Uterus (tissue), 3 donors: ENCODE measurements at regions not wholly inside any gene's neighbourhood (a gene's known extent, or its start where the extent isn't known, plus 50 kb on each side); places are given as distances from the start of the nearest gene placed in this dataset.

Source experiments
- DNase-seq, 2 donors: peaks; one replicate each; pipeline ENCODE4 v3.0.0-alpha.2; 2019 to 2020
- H3K27ac ChIP-seq, 2 donors: fragments of 200-600 bp; sonication (generic); 1 replicate in 1 of 2; 2 replicates in 1 of 2; pipeline ENCODE4 v1.5.1; 2016 to 2018
- H3K27me3 ChIP-seq, 2 donors: fragments of 200-600 bp; sonication (generic); one replicate each; pipeline ENCODE4 v1.5.1; 2018 to 2019; ENCODE audit warnings: control low read depth in 1 of 2
- H3K36me3 ChIP-seq, 2 donors: fragments of 200-600 bp; sonication (generic); one replicate each; pipeline ENCODE4 v1.5.1; 2019; ENCODE audit warnings: control low read depth in 1 of 2
- H3K4me1 ChIP-seq, 2 donors: fragments of 200-600 bp; sonication (generic); one replicate each; pipeline ENCODE4 v1.5.1; 2018 to 2019; ENCODE audit warnings: control low read depth in 1 of 2
- H3K4me3 ChIP-seq, 2 donors: fragments of 200-600 bp; sonication (generic); 1 replicate in 1 of 2; 2 replicates in 1 of 2; pipeline ENCODE4 v1.5.1; 2018 to 2019; ENCODE audit warnings: mild to moderate bottlenecking in 1 of 2
- H3K9me3 ChIP-seq, 2 donors: fragments of 200-600 bp; sonication (generic); one replicate each; pipeline ENCODE4 v1.5.1; 2019; ENCODE audit warnings: control low read depth in 1 of 2
- CTCF ChIP-seq, 4 experiments: fragments of 200-600 bp in 2 of 4; fragments of 450-650 bp in 2 of 4; sonication (generic) in 2 of 4; IDR thresholded peaks; one replicate each; pipeline ENCODE4 v1.5.1; 2016 to 2019; ENCODE audit warnings: antibody characterized with exemption in 4 of 4, mild to moderate bottlenecking in 2 of 4, moderate library complexity in 1 of 4
- POLR2A ChIP-seq, 2 donors: fragments of 450-650 bp; IDR thresholded peaks; one replicate each; pipeline ENCODE4 v1.6.1; 2016; ENCODE audit warnings: antibody characterized with exemption in 2 of 2, mild to moderate bottlenecking in 1 of 2, moderate library complexity in 1 of 2
- intact Hi-C: fragments of 100-400 bp; cut with DNase I; formaldehyde crosslinking; loops from one replicate; pipeline ENCODE4 v1.15.1; 2023; ENCODE audit warnings: low total_unique reads
- donor health status: DM: yes; HTN: yes; CAD: no.

DNA sequence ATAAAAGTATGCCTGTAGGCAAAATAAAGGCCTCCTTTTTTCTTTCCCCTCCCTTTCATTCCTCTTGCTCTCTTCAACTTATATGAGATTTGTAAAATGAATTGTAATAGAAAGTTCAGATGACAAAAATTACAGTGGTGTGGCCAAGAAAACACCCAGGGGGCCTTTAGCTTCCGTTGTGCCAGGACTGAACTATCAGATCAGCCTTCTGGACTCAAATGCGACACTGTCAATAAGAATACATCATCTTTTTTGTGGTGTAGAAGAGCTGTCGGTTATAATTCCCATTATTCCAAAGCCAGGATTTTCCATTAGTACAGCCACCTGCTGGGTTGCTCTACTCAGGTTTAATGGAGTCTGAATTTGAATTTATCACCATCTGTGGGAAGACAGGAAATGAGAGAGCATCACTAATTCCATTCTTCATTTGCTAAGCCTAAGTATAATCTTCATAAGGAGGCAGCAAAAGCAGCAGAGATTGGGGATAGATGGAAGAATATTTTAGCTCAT lies 443.4 kb downstream of the ANXA1 start:
- TF ChIP-seq CTCF (IDR thresholded peaks at IDR 0.05) (no peak), POLR2A (IDR thresholded peaks at IDR 0.05) (no peak)
- intact Hi-C loops: no loop called here
- H3K27ac ChIP-seq: no peak overlapping the region
- H3K4me3 ChIP-seq: no peak overlapping the region
- no peaks in the 10 kb centered on the region for H3K27me3 ChIP-seq
- DNase-seq: no peak
- no peaks in the 10 kb centered on the region for H3K36me3 ChIP-seq
- H3K4me1 ChIP-seq: no peaks in the 10 kb centered on the region
- no peaks in the 10 kb centered on the region for H3K9me3 ChIP-seq

- H3K36me3 ChIP-seq: no peaks in the 10 kb centered on the region
- intact Hi-C loops: no loop called here
- no peak for DNase-seq
Measured at GRCh38 chr9:73596321-73596720, 444.7 kb downstream of the ANXA1 start.

GRCh38 chr9:73597039-73597438 lies 445.4 kb downstream of the ANXA1 start:
- intact Hi-C loops: no loop called here
- TF ChIP-seq POLR2A (IDR thresholded peaks at IDR 0.05) (no peak), CTCF (IDR thresholded peaks at IDR 0.05) (no peak)
- H3K4me1 ChIP-seq: no peaks in the 10 kb centered on the region

More at GRCh38 chr9:73596321-73596720, 444.7 kb downstream of the ANXA1 start:
- no peak for TF ChIP-seq CTCF (IDR thresholded peaks at IDR 0.05)
- Histone ChIP-seq H3K4me1 (no peaks in the 10 kb centered on the region), H3K27ac (no peak overlapping the region), H3K27me3 (no peaks in the 10 kb centered on the region), H3K4me3 (no peak overlapping the region), H3K9me3 (no peaks in the 10 kb centered on the region)

GRCh38 chr9:73597771-73598170 lies 446.1 kb downstream of the ANXA1 start:
- TF ChIP-seq POLR2A (IDR thresholded peaks at IDR 0.05) (no peak), CTCF (IDR thresholded peaks at IDR 0.05) (no peak)
- Histone ChIP-seq H3K4me1 (no peaks in the 10 kb centered on the region), H3K27ac (no peak overlapping the region), H3K9me3 (no peaks in the 10 kb centered on the region), H3K36me3 (no peaks in the 10 kb centered on the region), H3K27me3 (no peaks in the 10 kb centered on the region), H3K4me3 (no peak overlapping the region)
- intact Hi-C loops: no loop called here
- DNase-seq: no peak

More at GRCh38 chr9:73597039-73597438, 445.4 kb downstream of the ANXA1 start:
- no peaks in the 10 kb centered on the region for H3K9me3 ChIP-seq
- no peak overlapping the region for H3K4me3 ChIP-seq
- H3K36me3 ChIP-seq: no peaks in the 10 kb centered on the region
- H3K27me3 ChIP-seq: no peaks in the 10 kb centered on the region
- no peak overlapping the region for H3K27ac ChIP-seq
- DNase-seq: no peak

- no peak for TF ChIP-seq CTCF (IDR thresholded peaks at IDR 0.05)
- TF ChIP-seq POLR2A (IDR thresholded peaks at IDR 0.05): no peak
- Histone ChIP-seq H3K9me3 (no peaks in the 10 kb centered on the region), H3K27me3 (no peaks in the 10 kb centered on the region), H3K4me3 (no peak overlapping the region), H3K4me1 (no peaks in the 10 kb centered on the region), H3K36me3 (no peaks in the 10 kb centered on the region), H3K27ac (no peak overlapping the region)
- DNase-seq: no peak
- intact Hi-C loops: no loop called here
Measured at GRCh38 chr9:73609381-73609780, 457.7 kb downstream of the ANXA1 start.
